HG03066 (cell line): ENCODE measurements at regions not wholly inside any gene's neighbourhood (a gene's known extent, or its start where the extent isn't known, plus 50 kb on each side); places are given as distances from the start of the nearest gene placed in this dataset.
"Not testable (repeated sequence)": the region's sequence is repeated elsewhere in the genome, so short reads cannot be mapped to it uniquely, and the experiment has no call there.

Experiments used
- ATAC-seq: cut with Tn5 transposase; IDR thresholded peaks from one replicate; pipeline ENCODE4 v1.9.1; 2021; ENCODE audit warnings: low read depth; ENCODE audit not compliant: unreplicated experiment

GRCh38 chr20:23299673-23300050 lies 50.9 kb upstream of the NXT1 start:
- no peak for ATAC-seq

DNA sequence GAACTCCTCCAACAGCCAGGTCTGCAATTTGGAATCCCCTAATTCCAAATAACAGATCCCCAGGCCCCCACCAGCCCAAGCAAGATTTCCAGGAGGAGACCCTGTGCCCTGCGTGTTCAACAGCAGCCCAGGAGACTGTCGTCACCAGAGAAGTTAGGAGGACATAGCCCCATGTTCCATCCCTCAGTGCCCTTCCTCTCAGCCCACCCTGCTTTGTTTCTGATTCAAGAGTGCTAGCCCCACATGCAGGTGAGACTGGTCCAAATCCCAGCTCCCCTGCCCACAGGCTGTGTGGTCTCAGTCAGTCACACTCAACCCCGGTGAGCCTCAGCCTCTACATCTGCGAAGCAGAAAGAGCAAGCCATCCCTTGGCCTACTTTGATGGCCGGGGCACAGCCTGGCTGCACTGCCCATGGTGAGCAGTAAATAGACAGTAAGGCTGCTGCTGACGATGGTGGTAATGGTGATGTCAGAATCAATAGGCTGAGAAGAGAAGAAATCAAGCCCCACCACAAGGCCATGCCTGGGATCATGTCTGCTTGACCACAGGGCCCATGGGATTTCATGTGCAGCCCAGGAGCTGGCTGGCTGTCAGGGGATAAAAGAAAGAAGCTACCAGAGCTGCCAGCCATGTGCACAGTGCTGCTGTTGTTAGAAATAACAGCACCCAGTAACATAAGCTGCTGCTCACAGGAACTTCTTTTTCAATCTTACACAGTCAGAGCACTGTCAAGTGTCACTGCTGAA lies 51.5 kb upstream of the NXT1 start:
- ATAC-seq = no peak

DNA sequence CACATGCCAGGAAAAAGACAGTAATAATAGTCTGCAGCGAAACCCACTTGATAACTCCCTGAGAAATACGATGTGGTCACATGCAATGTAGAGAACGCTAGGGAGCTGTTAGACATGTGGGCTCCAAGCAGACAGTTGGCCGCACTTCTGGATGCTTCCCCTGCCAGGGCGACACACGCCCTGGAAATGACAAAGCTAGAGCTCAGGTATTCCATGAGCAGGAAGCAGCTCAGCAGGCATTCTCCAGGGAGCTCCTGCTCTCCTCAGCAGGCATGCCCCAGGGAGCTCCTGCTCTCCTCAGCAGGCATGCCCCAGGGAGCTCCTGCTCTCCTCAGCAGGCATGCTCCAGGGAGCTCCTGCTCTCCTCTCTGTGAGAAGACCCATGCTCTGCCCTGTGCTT lies 52.4 kb upstream of the NXT1 start:
- ATAC-seq = no peak

- no peak for ATAC-seq
Measured at GRCh38 chr20:23296841-23297701, 53.5 kb upstream of the NXT1 start.

DNA sequence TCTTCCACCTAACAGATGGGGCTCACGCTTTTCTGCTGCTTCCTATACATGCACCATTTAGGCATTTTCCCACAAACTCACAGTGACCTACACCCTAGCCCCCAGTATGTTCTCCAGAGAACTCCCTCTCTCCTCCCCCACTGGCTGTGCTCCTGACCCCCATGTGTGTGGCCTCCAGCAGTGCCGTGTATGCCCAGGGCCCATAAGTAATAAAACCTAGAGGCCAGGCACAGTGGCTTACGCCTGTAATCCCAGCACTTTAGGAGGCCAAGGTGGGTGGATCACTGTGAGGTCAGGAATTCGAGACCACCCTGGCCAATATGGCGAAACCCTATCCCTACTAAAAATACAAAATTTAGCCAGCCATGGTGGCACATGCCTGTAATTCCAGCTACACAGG lies 54.7 kb upstream of the NXT1 start:
- no peak for ATAC-seq

GRCh38 chr20:23294671-23295070 lies 55.9 kb upstream of the NXT1 start:
- no peak for ATAC-seq

DNA sequence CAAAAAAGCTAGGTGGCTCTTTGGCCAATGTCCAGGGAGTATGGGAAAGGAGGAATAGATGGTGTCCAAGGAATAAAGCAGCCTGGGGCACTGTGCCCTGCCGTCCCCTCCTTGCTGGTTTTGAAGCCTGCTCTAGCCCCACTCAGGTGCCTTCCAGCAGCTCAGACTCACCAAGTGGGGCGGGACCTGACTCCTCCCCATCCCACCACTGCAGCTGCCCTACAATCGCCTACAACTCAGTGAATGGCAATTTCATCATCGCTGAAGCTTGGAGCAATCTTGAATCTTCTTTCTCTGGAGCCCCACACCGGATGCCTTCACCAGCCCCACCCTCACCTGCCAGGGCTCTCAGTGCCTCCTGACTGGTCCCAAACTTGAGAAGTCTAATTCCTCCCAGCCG lies 56.4 kb upstream of the NXT1 start:
- ATAC-seq = no peak

- no peak for ATAC-seq
Measured at GRCh38 chr20:23293689-23294088, 56.9 kb upstream of the NXT1 start.

GRCh38 chr20:23292311-23292710 lies 58.3 kb upstream of the NXT1 start:
- ATAC-seq = not testable (repeated sequence)

GRCh38 chr20:23291575-23292240 lies 58.9 kb upstream of the NXT1 start:
- ATAC-seq = no peak

GRCh38 chr20:23290761-23291574 lies 59.6 kb upstream of the NXT1 start:
- no peak for ATAC-seq

- no peak for ATAC-seq
Measured at GRCh38 chr20:23289724-23290395, 60.7 kb upstream of the NXT1 start.

DNA sequence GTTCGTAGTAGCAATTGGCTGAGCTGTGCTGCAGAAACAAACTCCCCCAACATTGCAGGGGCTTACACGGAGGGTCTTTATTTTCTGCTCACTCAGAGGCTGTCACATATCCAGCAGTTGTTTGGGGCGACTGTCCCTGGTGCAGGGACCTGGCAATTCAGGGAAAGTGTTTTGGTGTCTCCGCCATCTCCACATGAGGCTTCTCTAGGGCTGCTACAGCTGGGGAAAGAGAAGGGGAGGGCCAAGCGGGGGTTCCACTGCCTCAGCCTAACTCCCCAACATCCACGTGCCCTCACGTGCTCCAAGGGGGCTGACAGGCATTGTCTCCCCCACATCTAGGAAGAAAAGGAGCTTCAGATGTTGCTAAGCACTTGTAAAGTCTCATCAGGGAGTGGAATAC lies 61.3 kb upstream of the NXT1 start:
- no peak for ATAC-seq

DNA sequence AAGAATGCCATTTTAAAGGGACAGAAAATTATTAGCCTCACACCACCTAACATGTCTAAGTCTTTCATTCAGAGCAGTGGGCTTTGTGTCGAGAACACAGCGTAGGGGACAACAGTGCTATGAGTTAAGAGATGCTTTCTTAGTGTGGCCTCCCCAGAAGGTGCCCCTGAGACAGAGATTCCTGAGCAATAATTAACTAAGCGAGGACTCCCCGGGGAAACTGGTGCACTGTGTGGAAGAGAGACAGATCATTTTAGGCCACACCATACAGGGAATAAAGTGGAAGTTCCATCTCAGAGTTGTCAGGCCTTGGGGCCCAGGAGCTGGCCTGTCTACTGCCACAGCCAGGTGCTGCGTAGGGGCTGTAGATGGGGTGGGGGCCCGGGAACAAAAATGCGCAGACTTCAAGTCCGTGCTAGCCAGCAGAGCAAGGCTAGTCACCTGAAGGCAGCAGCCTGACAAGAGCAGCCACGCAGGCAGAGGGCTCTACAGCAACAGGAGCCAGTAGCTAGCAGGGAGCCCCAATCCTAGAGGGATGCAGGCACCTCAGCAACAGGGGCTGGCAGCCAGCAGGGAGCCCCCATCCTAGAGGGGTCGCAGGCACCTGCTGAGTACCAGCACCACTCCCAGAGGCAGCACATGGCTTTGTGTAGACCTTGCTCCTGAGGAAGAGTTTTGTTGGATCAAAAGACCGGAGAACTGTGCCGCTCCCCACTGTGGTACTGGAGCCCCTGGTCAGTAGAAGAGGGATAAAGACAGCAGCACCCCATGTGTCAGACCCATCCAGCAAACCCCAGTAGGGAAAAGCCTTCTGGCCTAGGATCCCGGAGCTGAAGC lies 63.0 kb upstream of the NXT1 start:
- no peak for ATAC-seq

DNA sequence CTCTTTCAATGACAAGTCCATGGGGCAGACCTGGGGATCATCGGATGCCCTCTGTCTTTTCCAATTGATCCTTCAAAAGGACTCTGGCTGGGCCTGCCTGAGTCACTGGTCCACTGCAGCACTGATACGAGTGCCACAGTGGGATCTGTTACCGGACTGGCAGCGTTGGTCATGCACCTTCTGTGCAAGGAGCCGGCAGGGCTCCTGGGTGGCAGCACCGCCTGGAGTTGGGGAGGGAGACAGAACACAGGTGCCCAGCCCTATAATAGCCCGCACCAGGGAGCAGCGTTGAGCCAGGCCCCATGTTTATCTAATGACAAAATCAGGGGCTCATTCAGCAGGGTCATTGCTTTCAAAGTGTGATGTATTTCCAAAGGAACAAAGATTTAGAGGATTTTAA lies 64.2 kb upstream of the NXT1 start:
- ATAC-seq = no peak

- ATAC-seq = no peak
Measured at GRCh38 chr20:23285536-23285935, 65.1 kb upstream of the NXT1 start.

GRCh38 chr20:23284009-23284408 lies 66.6 kb upstream of the NXT1 start:
- ATAC-seq = no peak

- no peak for ATAC-seq
Measured at GRCh38 chr20:23283096-23283850, 67.3 kb upstream of the NXT1 start.

DNA sequence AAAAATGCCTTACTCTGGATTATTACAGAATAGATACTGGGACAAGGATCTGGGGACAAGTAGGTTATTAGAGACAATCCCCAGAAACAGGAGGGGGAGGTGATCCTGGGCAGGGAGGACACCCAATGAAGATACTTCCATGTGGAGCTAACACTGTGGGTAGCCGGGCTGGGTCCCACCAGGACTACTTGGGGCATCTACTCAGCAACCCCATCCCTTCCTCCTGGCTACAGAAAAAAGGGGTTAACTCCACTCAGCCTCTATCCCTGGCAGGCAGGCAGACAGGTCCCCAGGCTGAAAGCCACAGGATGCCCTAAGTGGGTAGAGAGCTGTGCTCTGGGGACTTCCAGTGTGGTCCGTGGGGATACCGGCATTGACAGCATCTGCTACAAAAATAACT lies 68.0 kb upstream of the NXT1 start:
- ATAC-seq = no peak
